DND-41 (cell line): ENCODE measurements at regions not wholly inside any gene's neighbourhood (a gene's known extent, or its start where the extent isn't known, plus 50 kb on each side); places are given as distances from the start of the nearest gene placed in this dataset.

Source experiments
- ATAC-seq: fragments of 200-7000 bp; cut with Tn5 transposase; 3 replicates; pipeline ENCODE4 v1.9.1; 2021; ENCODE audit warnings: low read depth; ENCODE audit not compliant: insufficient read depth
- DNase-seq: peaks from one replicate; pipeline ENCODE4 v3.0.0-alpha.2; 2020
- H2AFZ ChIP-seq: 2 replicates; pipeline ENCODE4 v1.6.0; 2012; ENCODE audit warnings: low read depth, low read length
- H3K27ac ChIP-seq: 2 replicates; pipeline ENCODE4 v1.5.1; 2012; ENCODE audit warnings: low read length, inconsistent platforms
- H3K27me3 ChIP-seq: fragments of 200-600 bp; sonication (generic); 2 replicates; pipeline ENCODE4 v1.6.0; 2012; ENCODE audit warnings: low read length, mild to moderate bottlenecking, inconsistent platforms; ENCODE audit not compliant: insufficient read depth, poor library complexity
- H3K36me3 ChIP-seq: 2 replicates; pipeline ENCODE4 v1.5.1; 2012; ENCODE audit warnings: low read length, inconsistent platforms; ENCODE audit not compliant: insufficient read depth
- H3K4me1 ChIP-seq: 2 replicates; pipeline ENCODE4 v1.5.1; 2012; ENCODE audit warnings: mild to moderate bottlenecking, low read length; ENCODE audit not compliant: insufficient read depth
- H3K4me2 ChIP-seq: 2 replicates; pipeline ENCODE4 v1.6.0; 2012; ENCODE audit warnings: mild to moderate bottlenecking, moderate library complexity, low read length, inconsistent platforms; ENCODE audit not compliant: insufficient read depth
- H3K4me3 ChIP-seq, 2 experiments: fragments of 200-600 bp in 1 of 2; shearing (Covaris generic) in 1 of 2; 2 replicates each; pipeline ENCODE4 v1.5.1; 2012 to 2016; ENCODE audit warnings: inconsistent platforms in 2 of 2, low read length in 2 of 2, mild to moderate bottlenecking in 2 of 2, low read depth in 1 of 2, moderate library complexity in 1 of 2
- H3K79me2 ChIP-seq: 2 replicates; pipeline ENCODE4 v1.6.0; 2012; ENCODE audit warnings: low read length, inconsistent platforms; ENCODE audit not compliant: insufficient read depth
- H3K9ac ChIP-seq: 2 replicates; pipeline ENCODE4 v1.6.0; 2012; ENCODE audit warnings: low read depth, mild to moderate bottlenecking, inconsistent platforms, low read length, moderate library complexity
- H3K9me3 ChIP-seq: 2 replicates; pipeline ENCODE4 v1.5.1; 2012; ENCODE audit warnings: low read length, moderate library complexity, mild to moderate bottlenecking, inconsistent platforms; ENCODE audit not compliant: insufficient read depth, severe bottlenecking
- H4K20me1 ChIP-seq: 2 replicates; pipeline ENCODE4 v1.6.0; 2012; ENCODE audit warnings: low read length; ENCODE audit not compliant: insufficient read depth
- EZH2 ChIP-seq: IDR thresholded peaks from 3 replicates; pipeline ENCODE4 v1.6.1; 2012; ENCODE audit warnings: borderline replicate concordance, low read depth, mild to moderate bottlenecking, moderate library complexity, low read length, inconsistent platforms; ENCODE audit not compliant: severe bottlenecking
- TF ChIP-seq, protein P1 (sequence below): IDR thresholded peaks from 2 replicates; pipeline ENCODE4 v1.5.1; 2012; ENCODE audit warnings: borderline replicate concordance, low read length, moderate library complexity, mild to moderate bottlenecking; ENCODE audit not compliant: poor library complexity, severe bottlenecking; ENCODE audit errors: extremely low read depth

DNA sequence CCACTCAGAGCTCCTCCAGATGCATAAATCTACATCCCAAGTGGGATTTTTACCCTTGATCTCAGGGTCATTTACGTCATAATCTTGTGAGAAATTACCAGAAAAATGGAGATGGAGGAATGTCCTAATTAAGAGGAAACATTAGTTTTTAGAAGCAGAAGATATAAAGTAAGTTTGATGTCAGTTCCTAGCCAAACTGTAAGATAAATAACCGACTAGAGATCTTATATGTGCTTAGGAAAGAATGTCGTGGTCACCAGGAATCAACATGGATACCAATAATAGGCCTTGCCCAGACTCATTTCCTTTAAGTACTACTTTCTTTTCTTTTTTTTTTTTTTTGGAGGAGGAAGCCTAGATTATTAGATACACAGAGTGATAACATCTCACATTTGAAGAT, 186.9 kb downstream of the UTRN start:
- no peak overlapping the region for H3K9ac ChIP-seq
- H3K79me2 ChIP-seq = no peaks in the 10 kb centered on the region
- no peaks in the 10 kb centered on the region for H3K4me1 ChIP-seq
- peaks cover 69% of the 10 kb centered on the region for H3K36me3 ChIP-seq
- no peaks in the 10 kb centered on the region for H4K20me1 ChIP-seq
- no peak for TF ChIP-seq EZH2
- TF ChIP-seq, protein P1, sequence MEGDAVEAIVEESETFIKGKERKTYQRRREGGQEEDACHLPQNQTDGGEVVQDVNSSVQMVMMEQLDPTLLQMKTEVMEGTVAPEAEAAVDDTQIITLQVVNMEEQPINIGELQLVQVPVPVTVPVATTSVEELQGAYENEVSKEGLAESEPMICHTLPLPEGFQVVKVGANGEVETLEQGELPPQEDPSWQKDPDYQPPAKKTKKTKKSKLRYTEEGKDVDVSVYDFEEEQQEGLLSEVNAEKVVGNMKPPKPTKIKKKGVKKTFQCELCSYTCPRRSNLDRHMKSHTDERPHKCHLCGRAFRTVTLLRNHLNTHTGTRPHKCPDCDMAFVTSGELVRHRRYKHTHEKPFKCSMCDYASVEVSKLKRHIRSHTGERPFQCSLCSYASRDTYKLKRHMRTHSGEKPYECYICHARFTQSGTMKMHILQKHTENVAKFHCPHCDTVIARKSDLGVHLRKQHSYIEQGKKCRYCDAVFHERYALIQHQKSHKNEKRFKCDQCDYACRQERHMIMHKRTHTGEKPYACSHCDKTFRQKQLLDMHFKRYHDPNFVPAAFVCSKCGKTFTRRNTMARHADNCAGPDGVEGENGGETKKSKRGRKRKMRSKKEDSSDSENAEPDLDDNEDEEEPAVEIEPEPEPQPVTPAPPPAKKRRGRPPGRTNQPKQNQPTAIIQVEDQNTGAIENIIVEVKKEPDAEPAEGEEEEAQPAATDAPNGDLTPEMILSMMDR = no peak
- ATAC-seq (no peak), DNase-seq (no peak)
- H2AFZ ChIP-seq = no peak overlapping the region
- no peaks in the 10 kb centered on the region for H3K9me3 ChIP-seq
- no peak overlapping the region for H3K4me3 ChIP-seq
- no peak overlapping the region for H3K27ac ChIP-seq
- no peaks in the 10 kb centered on the region for H3K27me3 ChIP-seq
- no peak overlapping the region for H3K4me2 ChIP-seq

DNA sequence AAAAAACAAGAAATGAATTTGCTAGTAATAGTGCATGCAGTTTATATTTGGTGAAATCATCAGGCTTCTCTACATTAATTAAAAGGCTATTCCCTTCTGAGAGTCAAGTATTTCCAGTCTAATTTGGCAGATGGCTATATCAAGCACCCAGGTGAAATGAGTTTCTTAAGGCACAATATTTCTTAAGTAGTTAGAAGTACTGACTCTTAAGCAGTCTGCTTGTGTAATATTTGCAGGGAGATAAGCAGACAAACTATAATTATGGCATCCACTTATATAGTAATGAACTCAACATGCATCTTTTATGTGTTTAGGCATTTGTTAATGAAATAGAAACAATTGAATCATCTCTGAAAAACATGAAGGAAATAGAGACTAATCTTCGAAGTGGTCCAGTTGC, 189.2 kb downstream of the UTRN start:
- no peak overlapping the region for H3K4me2 ChIP-seq
- no peaks in the 10 kb centered on the region for H3K9me3 ChIP-seq
- H3K27me3 ChIP-seq = no peaks in the 10 kb centered on the region
- no peak for DNase-seq
- no peaks in the 10 kb centered on the region for H3K4me1 ChIP-seq
- no peak overlapping the region for H2AFZ ChIP-seq
- TF ChIP-seq, protein P1 = no peak
- TF ChIP-seq EZH2 = no peak
- no peak for ATAC-seq
- no peak overlapping the region for H3K4me3 ChIP-seq
- H3K36me3 ChIP-seq = peaks cover 64% of the 10 kb centered on the region
- H3K79me2 ChIP-seq = no peaks in the 10 kb centered on the region
- no peak overlapping the region for H3K27ac ChIP-seq
- H3K9ac ChIP-seq = no peak overlapping the region
- no peaks in the 10 kb centered on the region for H4K20me1 ChIP-seq

DNA sequence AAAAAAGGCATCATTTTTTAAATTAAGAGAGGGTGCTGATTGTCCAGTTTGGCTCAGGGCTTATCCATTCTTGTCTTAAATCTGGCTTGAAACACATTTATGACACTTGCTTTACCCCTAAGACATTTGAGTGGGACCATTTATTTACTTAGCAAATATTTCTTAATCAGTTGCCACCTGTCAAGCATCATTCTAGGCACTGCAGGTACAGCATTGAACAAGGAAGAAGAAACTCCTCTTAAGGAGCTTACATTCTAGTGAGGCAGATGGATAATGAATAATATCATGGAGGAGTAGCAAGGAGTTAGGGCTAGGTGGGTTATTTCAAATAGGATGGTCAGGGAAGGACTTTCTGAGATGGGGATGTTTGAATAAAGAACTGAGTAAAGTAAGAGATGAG, 189.8 kb downstream of the UTRN start:
- no peak for DNase-seq
- no peak overlapping the region for H2AFZ ChIP-seq
- no peak overlapping the region for H3K9ac ChIP-seq
- peaks cover 68% of the 10 kb centered on the region for H3K36me3 ChIP-seq
- no peak overlapping the region for H3K4me2 ChIP-seq
- no peak for TF ChIP-seq EZH2
- TF ChIP-seq, protein P1 = no peak
- no peak overlapping the region for H3K4me3 ChIP-seq
- no peak overlapping the region for H3K27ac ChIP-seq
- no peaks in the 10 kb centered on the region for H3K4me1 ChIP-seq
- no peaks in the 10 kb centered on the region for H3K79me2 ChIP-seq
- H4K20me1 ChIP-seq = no peaks in the 10 kb centered on the region
- H3K9me3 ChIP-seq = no peaks in the 10 kb centered on the region
- no peak for ATAC-seq
- H3K27me3 ChIP-seq = no peaks in the 10 kb centered on the region

DNA sequence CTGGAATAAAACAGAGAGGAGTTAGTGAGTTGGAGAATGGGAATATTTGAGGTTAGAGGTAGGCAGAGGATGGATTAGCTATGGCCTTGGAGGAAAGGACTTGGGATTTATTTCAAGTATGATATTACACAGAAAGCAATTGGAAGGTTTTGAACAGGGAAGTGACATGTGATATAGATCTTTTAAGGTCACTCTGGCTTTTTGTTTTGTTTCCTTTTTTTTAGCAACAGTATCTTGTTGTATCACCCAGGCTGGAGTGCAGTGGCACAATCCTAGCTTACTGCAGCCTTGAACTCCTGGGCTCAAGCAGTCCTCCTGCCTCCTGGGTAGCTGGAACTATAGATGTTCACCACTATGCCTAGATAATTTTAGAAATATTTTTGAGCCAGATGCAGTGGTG, 190.3 kb downstream of the UTRN start:
- Histone ChIP-seq H3K79me2 (no peaks in the 10 kb centered on the region), H3K36me3 (peaks cover 73% of the 10 kb centered on the region), H4K20me1 (no peaks in the 10 kb centered on the region), H3K4me3 (no peak overlapping the region), H3K4me1 (no peaks in the 10 kb centered on the region), H3K27ac (no peak overlapping the region), H3K27me3 (no peaks in the 10 kb centered on the region), H2AFZ (no peak overlapping the region), H3K4me2 (no peak overlapping the region), H3K9me3 (no peaks in the 10 kb centered on the region), H3K9ac (no peak overlapping the region)
- no peak for DNase-seq
- TF ChIP-seq, protein P1 = no peak
- TF ChIP-seq EZH2 = no peak
- no peak for ATAC-seq
